ENCODE measurements at regions not wholly inside any gene's neighbourhood (a gene's known extent, or its start where the extent isn't known, plus 50 kb on each side); places are given as distances from the start of the nearest gene placed in this dataset.

GRCh38 chr4:175540151-175540550 is 271.9 kb downstream of the GPM6A start:
- no peak for DNase-seq
- 88 to 91% (median 89%) methylated on average over 1 of the region's 1 CpG for WGBS, 4 donors
- H3K4me1 ChIP-seq: no peaks in the 10 kb centered on the region
- intact Hi-C loops (cut with DNase I): loop anchor here in 1 of 10 donors (2.0 kb wide), 1 partner anchor 775 kb away; no protein-coding TSS in a partner anchor
- TF ChIP-seq CTCF (IDR thresholded peaks at IDR 0.05): no peak
- no peak for TF ChIP-seq POLR2A (IDR thresholded peaks at IDR 0.05)
- H3K4me3 ChIP-seq: no peak overlapping the region
- H3K9me3 ChIP-seq: peaks cover 0 to 11% (median 0%) of the 10 kb centered on the region in 12 donors
- no peaks in the 10 kb centered on the region for H3K36me3 ChIP-seq
- no peak overlapping the region for H3K27ac ChIP-seq
- ATAC-seq: no peak
- H3K27me3 ChIP-seq: no peaks in the 10 kb centered on the region

GRCh38 chr4:175540732-175541131 is 271.3 kb downstream of the GPM6A start:
- intact Hi-C loops (cut with DNase I): loop anchor here in 1 of 10 donors (2.0 kb wide), 1 partner anchor 776 kb away; no protein-coding TSS in a partner anchor
- H3K4me1 ChIP-seq: no peaks in the 10 kb centered on the region
- TF ChIP-seq POLR2A (IDR thresholded peaks at IDR 0.05): no peak
- no peak for TF ChIP-seq CTCF (IDR thresholded peaks at IDR 0.05)
- peaks cover 0 to 11% (median 0%) of the 10 kb centered on the region in 12 donors for H3K9me3 ChIP-seq
- H3K27ac ChIP-seq: no peak overlapping the region
- no peak overlapping the region for H3K4me3 ChIP-seq
- 68 to 89% (median 85%) methylated on average over 7 of the region's 7 CpGs for WGBS, 4 donors
- no peak for DNase-seq
- no peak for ATAC-seq
- H3K36me3 ChIP-seq: no peaks in the 10 kb centered on the region
- no peaks in the 10 kb centered on the region for H3K27me3 ChIP-seq

- Histone ChIP-seq H3K27ac (no peak overlapping the region), H3K4me1 (no peaks in the 10 kb centered on the region), H3K4me3 (no peak overlapping the region), H3K27me3 (no peaks in the 10 kb centered on the region), H3K36me3 (no peaks in the 10 kb centered on the region), H3K9me3 (peaks cover 0 to 11% (median 0%) of the 10 kb centered on the region in 12 donors)
- ATAC-seq (peak in 2 of 4 donors; percentile 56 to 68), DNase-seq (no peak)
- TF ChIP-seq CTCF (IDR thresholded peaks at IDR 0.05) (no peak), POLR2A (IDR thresholded peaks at IDR 0.05) (no peak)
- intact Hi-C loops (cut with DNase I): no loop called here
- 7 to 22% (median 15%) methylated on average over 1 of the region's 1 CpG for WGBS, 4 donors
These were observed 269.3 kb downstream of the GPM6A start for GRCh38 chr4:175542786-175543185.

GRCh38 chr4:175559126-175559525 is 252.9 kb downstream of the GPM6A start:
- 62 to 73% (median 67%) methylated on average over 6 of the region's 6 CpGs for WGBS, 4 donors
- ATAC-seq (no peak), DNase-seq (no peak)
- Histone ChIP-seq H3K36me3 (no peaks in the 10 kb centered on the region), H3K27ac (no peak overlapping the region), H3K9me3 (no peaks in the 10 kb centered on the region), H3K4me3 (no peak overlapping the region), H3K4me1 (no peaks in the 10 kb centered on the region), H3K27me3 (no peaks in the 10 kb centered on the region)
- TF ChIP-seq CTCF (IDR thresholded peaks at IDR 0.05) (no peak), POLR2A (IDR thresholded peaks at IDR 0.05) (no peak)
- intact Hi-C loops (cut with DNase I): no loop called here
